HG03196 (cell line): ENCODE measurements at regions not wholly inside any gene's neighbourhood (a gene's known extent, or its start where the extent isn't known, plus 50 kb on each side); places are given as distances from the start of the nearest gene placed in this dataset.

Experiments
- ATAC-seq: cut with Tn5 transposase; IDR thresholded peaks from one replicate; pipeline ENCODE4 v1.9.1; 2021; ENCODE audit not compliant: unreplicated experiment

GRCh38 chr1:29672416-29673227 lies 436.3 kb downstream of the PTPRU start:
- ATAC-seq, result no peak

- no peak for ATAC-seq
Measured at GRCh38 chr1:29671446-29672356, 435.4 kb downstream of the PTPRU start.

GRCh38 chr1:29670752-29671151 lies 434.4 kb downstream of the PTPRU start:
- ATAC-seq, result no peak

GRCh38 chr1:29669912-29670311 lies 433.6 kb downstream of the PTPRU start:
- no peak for ATAC-seq

- no peak for ATAC-seq
Measured at GRCh38 chr1:29669158-29669871, 433.0 kb downstream of the PTPRU start.

- no peak for ATAC-seq
Measured at GRCh38 chr1:29668551-29669157, 432.3 kb downstream of the PTPRU start.

- no peak for ATAC-seq
Measured at GRCh38 chr1:29667951-29668350, 431.6 kb downstream of the PTPRU start.

GRCh38 chr1:29664711-29665110 lies 428.4 kb downstream of the PTPRU start:
- ATAC-seq, result no peak

- ATAC-seq, result no peak
Measured at GRCh38 chr1:29658688-29659087, 422.4 kb downstream of the PTPRU start.

GRCh38 chr1:29657816-29658215 lies 421.5 kb downstream of the PTPRU start:
- ATAC-seq, result no peak

- no peak for ATAC-seq
Measured at GRCh38 chr1:29655945-29656850, 419.9 kb downstream of the PTPRU start.

GRCh38 chr1:29655145-29655544 lies 418.8 kb downstream of the PTPRU start:
- no peak for ATAC-seq

GRCh38 chr1:29653886-29654450 lies 417.6 kb downstream of the PTPRU start:
- ATAC-seq, result no peak

GRCh38 chr1:29653034-29653810 lies 416.9 kb downstream of the PTPRU start:
- ATAC-seq, result no peak

- no peak for ATAC-seq
Measured at GRCh38 chr1:29651684-29652665, 415.7 kb downstream of the PTPRU start.

- no peak for ATAC-seq
Measured at GRCh38 chr1:29651246-29651645, 414.9 kb downstream of the PTPRU start.

- no peak for ATAC-seq
Measured at GRCh38 chr1:29650476-29650875, 414.2 kb downstream of the PTPRU start.

- no peak for ATAC-seq
Measured at GRCh38 chr1:29650041-29650400, 413.7 kb downstream of the PTPRU start.
